ENCODE measurements at regions not wholly inside any gene's neighbourhood (a gene's known extent, or its start where the extent isn't known, plus 50 kb on each side); places are given as distances from the start of the nearest gene placed in this dataset.
A peak's percentile ranks its signal among the peaks of the same experiment; 100 is the strongest.
"Not testable (repeated sequence)": the region's sequence is repeated elsewhere in the genome, so short reads cannot be mapped to it uniquely, and the experiment has no call there.

GRCh38 chr2:146716591-146716990 lies 1128.2 kb upstream of the ACVR2A start:
- ChIA-PET CTCF (no interaction called here), POLR2A (no interaction called here)
- Mint-ChIP-seq H3K4me1 (ENCODE audit: insufficient read depth, unreplicated experiment) (no peaks in the 10 kb centered on the region), H3K27me3 (ENCODE audit: insufficient read depth, unreplicated experiment) (no peaks in the 10 kb centered on the region), H3K9me3 (ENCODE audit: unreplicated experiment) (peaks cover 7% of the 10 kb centered on the region), H3K36me3 (ENCODE audit: insufficient read depth, unreplicated experiment) (no peaks in the 10 kb centered on the region), H3K27ac (ENCODE audit: low read depth, unreplicated experiment) (no peak overlapping the region), H3K4me3 (ENCODE audit: unreplicated experiment) (no peak overlapping the region)
- TF ChIP-seq CTCF (IDR thresholded peaks at IDR 0.05; ENCODE audit: unreplicated experiment): no peak
- BruUV-seq (replicated peaks): no TSS peak
- intact Hi-C loops (cut with micrococcal nuclease): no loop called here
- DNase-seq (ENCODE audit: unreplicated experiment): no peak

- H3K27ac Mint-ChIP-seq (ENCODE audit: low read depth, unreplicated experiment): no peak overlapping the region
- TF ChIP-seq CTCF (IDR thresholded peaks at IDR 0.05; ENCODE audit: unreplicated experiment): no peak
- intact Hi-C loops (cut with micrococcal nuclease): no loop called here
- CTCF ChIA-PET: no interaction called here
- no peaks in the 10 kb centered on the region for H3K4me1 Mint-ChIP-seq (ENCODE audit: insufficient read depth, unreplicated experiment)
- no peaks in the 10 kb centered on the region for H3K27me3 Mint-ChIP-seq (ENCODE audit: insufficient read depth, unreplicated experiment)
- no peak for DNase-seq (ENCODE audit: unreplicated experiment)
- POLR2A ChIA-PET: no interaction called here
- H3K36me3 Mint-ChIP-seq (ENCODE audit: insufficient read depth, unreplicated experiment): no peaks in the 10 kb centered on the region
- peaks cover 6% of the 10 kb centered on the region for H3K9me3 Mint-ChIP-seq (ENCODE audit: unreplicated experiment)
- no TSS peak for BruUV-seq (replicated peaks)
- no peak overlapping the region for H3K4me3 Mint-ChIP-seq (ENCODE audit: unreplicated experiment)
Observed at GRCh38 chr2:146709004-146709403, 1135.8 kb upstream of the ACVR2A start.

GRCh38 chr2:146701183-146701582 lies 1143.6 kb upstream of the ACVR2A start:
- ChIA-PET CTCF (interaction anchor here (0.7 kb wide), 2 partner anchors 18 to 298 kb away, joined by 3 to 4 read pairs; no protein-coding TSS in a partner anchor), POLR2A (no interaction called here)
- BruUV-seq (replicated peaks): no TSS peak
- Mint-ChIP-seq H3K4me1 (ENCODE audit: insufficient read depth, unreplicated experiment) (no peaks in the 10 kb centered on the region), H3K9me3 (ENCODE audit: unreplicated experiment) (peaks cover 28% of the 10 kb centered on the region), H3K27ac (ENCODE audit: low read depth, unreplicated experiment) (no peak overlapping the region), H3K4me3 (ENCODE audit: unreplicated experiment) (no peak overlapping the region), H3K36me3 (ENCODE audit: insufficient read depth, unreplicated experiment) (no peaks in the 10 kb centered on the region), H3K27me3 (ENCODE audit: insufficient read depth, unreplicated experiment) (no peaks in the 10 kb centered on the region)
- intact Hi-C loops (cut with micrococcal nuclease): no loop called here
- TF ChIP-seq CTCF (IDR thresholded peaks at IDR 0.05; ENCODE audit: unreplicated experiment): peak; percentile 13
- DNase-seq (ENCODE audit: unreplicated experiment): peak; percentile 28

- ChIA-PET CTCF (interaction anchor here (0.9 kb wide), 1 partner anchor 9 kb away, joined by 3 read pairs; no protein-coding TSS in a partner anchor), POLR2A (no interaction called here)
- TF ChIP-seq CTCF (IDR thresholded peaks at IDR 0.05; ENCODE audit: unreplicated experiment): no peak
- no peak overlapping the region for H3K4me3 Mint-ChIP-seq (ENCODE audit: unreplicated experiment)
- no peaks in the 10 kb centered on the region for H3K36me3 Mint-ChIP-seq (ENCODE audit: insufficient read depth, unreplicated experiment)
- intact Hi-C loops (cut with micrococcal nuclease): no loop called here
- peaks cover 17% of the 10 kb centered on the region for H3K9me3 Mint-ChIP-seq (ENCODE audit: unreplicated experiment)
- no peaks in the 10 kb centered on the region for H3K4me1 Mint-ChIP-seq (ENCODE audit: insufficient read depth, unreplicated experiment)
- no peak overlapping the region for H3K27ac Mint-ChIP-seq (ENCODE audit: low read depth, unreplicated experiment)
- no TSS peak for BruUV-seq (replicated peaks)
- no peak for DNase-seq (ENCODE audit: unreplicated experiment)
- H3K27me3 Mint-ChIP-seq (ENCODE audit: insufficient read depth, unreplicated experiment): no peaks in the 10 kb centered on the region
Observed at GRCh38 chr2:146697307-146697706, 1147.5 kb upstream of the ACVR2A start.

- H3K36me3 Mint-ChIP-seq (ENCODE audit: insufficient read depth, unreplicated experiment); H3K4me1 Mint-ChIP-seq (ENCODE audit: insufficient read depth, unreplicated experiment); H3K4me3 Mint-ChIP-seq (ENCODE audit: unreplicated experiment); BruUV-seq (replicated peaks); H3K27me3 Mint-ChIP-seq (ENCODE audit: insufficient read depth, unreplicated experiment); POLR2A ChIA-PET; DNase-seq (ENCODE audit: unreplicated experiment); H3K27ac Mint-ChIP-seq (ENCODE audit: low read depth, unreplicated experiment); intact Hi-C loops (cut with micrococcal nuclease): not testable (repeated sequence)
- CTCF ChIA-PET: interaction anchor here (0.7 to 0.9 kb wide), 2 partner anchors 8 to 503 kb away, joined by 3 read pairs; no protein-coding TSS in a partner anchor
- H3K9me3 Mint-ChIP-seq (ENCODE audit: unreplicated experiment): peaks cover 15% of the 10 kb centered on the region
Observed at GRCh38 chr2:146696787-146697186, 1148.0 kb upstream of the ACVR2A start.

Data from MCF 10A (cell line).